ENCODE measurements at regions not wholly inside any gene's neighbourhood (a gene's known extent, or its start where the extent isn't known, plus 50 kb on each side); places are given as distances from the start of the nearest gene placed in this dataset.

GRCh38 chr4:65120287-65120686 is 550.0 kb downstream of the EPHA5 start:
- FAIRE-seq = no peak

- FAIRE-seq = no peak
Observed at GRCh38 chr4:65102419-65102818, 567.9 kb downstream of the EPHA5 start.

GRCh38 chr4:65096630-65097029 is 573.7 kb downstream of the EPHA5 start:
- FAIRE-seq = no peak

GRCh38 chr4:65089666-65090065 is 580.6 kb downstream of the EPHA5 start:
- FAIRE-seq = no peak

- FAIRE-seq = no peak
Observed at GRCh38 chr4:65083076-65083475, 587.2 kb downstream of the EPHA5 start.

- FAIRE-seq = no peak
Observed at GRCh38 chr4:65071564-65071963, 598.7 kb downstream of the EPHA5 start.

GRCh38 chr4:65069177-65069576 is 601.1 kb downstream of the EPHA5 start:
- no peak for FAIRE-seq

- FAIRE-seq = no peak
Observed at GRCh38 chr4:65066106-65066505, 604.2 kb downstream of the EPHA5 start.

- FAIRE-seq = no peak
Observed at GRCh38 chr4:65063601-65064000, 606.7 kb downstream of the EPHA5 start.

GRCh38 chr4:65050786-65051185 is 619.5 kb downstream of the EPHA5 start:
- no peak for FAIRE-seq

GRCh38 chr4:65046192-65047133 is 623.8 kb downstream of the EPHA5 start:
- FAIRE-seq = no peak

- no peak for FAIRE-seq
Observed at GRCh38 chr4:65033899-65034298, 624.6 kb upstream of the TECRL start.

- FAIRE-seq = no peak
Observed at GRCh38 chr4:65028592-65028991, 619.3 kb upstream of the TECRL start.

GRCh38 chr4:65023883-65024670 is 614.8 kb upstream of the TECRL start:
- FAIRE-seq = no peak

GRCh38 chr4:65023081-65023480 is 613.8 kb upstream of the TECRL start:
- no peak for FAIRE-seq

- FAIRE-seq = no peak
Observed at GRCh38 chr4:65021737-65022136, 612.5 kb upstream of the TECRL start.

- FAIRE-seq = no peak
Observed at GRCh38 chr4:65021149-65021548, 611.9 kb upstream of the TECRL start.

- FAIRE-seq = no peak
Observed at GRCh38 chr4:65019775-65020174, 610.5 kb upstream of the TECRL start.

GRCh38 chr4:65018313-65018712 is 609.1 kb upstream of the TECRL start:
- no peak for FAIRE-seq

GRCh38 chr4:65014078-65014477 is 604.8 kb upstream of the TECRL start:
- no peak for FAIRE-seq

GRCh38 chr4:65007841-65008439 is 598.7 kb upstream of the TECRL start:
- FAIRE-seq = no peak

- no peak for FAIRE-seq
Observed at GRCh38 chr4:64975177-64975576, 565.9 kb upstream of the TECRL start.

- no peak for FAIRE-seq
Observed at GRCh38 chr4:64969081-64969480, 559.8 kb upstream of the TECRL start.
